GM12864 (cell line): ENCODE measurements at regions not wholly inside any gene's neighbourhood (a gene's known extent, or its start where the extent isn't known, plus 50 kb on each side); places are given as distances from the start of the nearest gene placed in this dataset.

ENCODE experiments used
- DNase-seq: peaks from one replicate; pipeline ENCODE4 v3.0.0-alpha.2; 2011; ENCODE audit warnings: low read depth
- H3K4me3 ChIP-seq: 2 replicates; pipeline ENCODE4 v1.5.1; 2011; ENCODE audit warnings: mild to moderate bottlenecking, low read depth, low read length, control low read depth
- CTCF ChIP-seq: IDR thresholded peaks from 2 replicates; pipeline ENCODE4 v1.5.1; 2011; ENCODE audit warnings: low read depth, mild to moderate bottlenecking, moderate library complexity, low read length, control low read depth, inconsistent platforms; ENCODE audit errors: missing control alignments

GRCh38 chr5:68468322-68468721 lies 252.8 kb downstream of the PIK3R1 start:
- no peak for TF ChIP-seq CTCF
- DNase-seq: no peak
- H3K4me3 ChIP-seq: no peak overlapping the region

- TF ChIP-seq CTCF: no peak
- DNase-seq: no peak
- H3K4me3 ChIP-seq: no peak overlapping the region
These were observed 260.0 kb downstream of the PIK3R1 start for GRCh38 chr5:68475476-68475983.

GRCh38 chr5:68476854-68477253 lies 261.3 kb downstream of the PIK3R1 start:
- TF ChIP-seq CTCF: no peak
- no peak overlapping the region for H3K4me3 ChIP-seq
- DNase-seq: no peak

GRCh38 chr5:68478301-68479095 lies 262.9 kb downstream of the PIK3R1 start:
- TF ChIP-seq CTCF: no peak
- DNase-seq: no peak
- no peak overlapping the region for H3K4me3 ChIP-seq

GRCh38 chr5:68479524-68479923 lies 264.0 kb downstream of the PIK3R1 start:
- no peak overlapping the region for H3K4me3 ChIP-seq
- no peak for DNase-seq
- no peak for TF ChIP-seq CTCF

DNA sequence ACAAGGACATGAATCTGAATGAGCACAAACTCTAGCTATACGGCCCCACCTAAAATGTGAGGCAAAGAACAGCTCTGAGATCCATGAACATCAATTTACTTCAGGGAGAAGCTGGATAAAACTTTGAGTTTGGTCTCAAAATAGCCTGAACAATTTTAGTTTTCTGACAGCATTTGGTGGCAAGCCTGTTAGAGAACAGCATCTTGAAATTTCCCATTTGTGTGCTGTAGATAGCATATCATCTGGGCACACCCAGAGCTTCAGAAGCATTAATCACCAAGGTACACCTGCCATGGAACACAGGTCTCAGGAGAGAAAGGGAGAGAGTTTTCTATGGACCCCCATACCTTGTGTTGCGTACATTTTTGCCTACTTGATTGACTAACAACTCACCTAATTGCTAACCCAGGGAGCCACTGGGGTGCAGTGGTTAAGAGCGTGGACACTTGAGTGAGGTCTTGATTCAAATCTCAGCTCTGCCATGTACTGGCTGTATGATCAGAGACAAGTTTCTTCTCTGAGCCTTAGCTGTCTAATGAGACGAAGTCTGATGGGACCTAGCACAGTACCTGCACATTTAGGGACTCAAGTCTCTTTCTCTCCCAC lies 264.9 kb downstream of the PIK3R1 start:
- no peak for DNase-seq
- H3K4me3 ChIP-seq: no peak overlapping the region
- no peak for TF ChIP-seq CTCF
